A673 (cell line): ENCODE measurements at regions not wholly inside any gene's neighbourhood (a gene's known extent, or its start where the extent isn't known, plus 50 kb on each side); places are given as distances from the start of the nearest gene placed in this dataset.

Source experiments
- BruUV-seq: library from RNA; stranded (reverse); fragments of 400-500 nt; replicated peaks from 2 replicates; lab custom pipeline; 2021; lab: Mats Ljungman, UMichigan
- CTCF ChIA-PET: fragments of 300-600 bp; sonication (Branson Sonifier 250); formaldehyde crosslinking; loops from one replicate; lab custom pipeline; 2022; ENCODE audit warnings: antibody characterized with exemption; lab: Charles Lee
- POLR2A ChIA-PET: fragments of 300-600 bp; sonication (Branson Sonifier 250); formaldehyde crosslinking; loops from one replicate; lab custom pipeline; 2022; ENCODE audit warnings: antibody characterized with exemption; ENCODE audit not compliant: low non-redundant PET; lab: Charles Lee
- DNase-seq: peaks from one replicate; pipeline ENCODE4 v3.0.0-alpha.2; 2015; ENCODE audit warnings: low spot score
- H3K27ac ChIP-seq: fragments of 200-600 bp; sonication (generic); 2 replicates; pipeline ENCODE4 v1.5.1; 2016; ENCODE audit warnings: mixed run types, low read depth, mild to moderate bottlenecking, mixed read lengths, antibody characterized with exemption, low read length; ENCODE audit not compliant: poor library complexity, severe bottlenecking
- H3K27me3 ChIP-seq: fragments of 200-600 bp; sonication (generic); replicated peaks from 2 replicates; pipeline ENCODE4 v1.6.1; 2017; ENCODE audit warnings: mixed run types, low read depth, mild to moderate bottlenecking, mixed read lengths, antibody characterized with exemption, low read length; ENCODE audit not compliant: insufficient read depth, poor library complexity
- H3K36me3 ChIP-seq: fragments of 200-600 bp; sonication (generic); 2 replicates; pipeline ENCODE4 v1.6.1; 2016; ENCODE audit warnings: mixed run types, mild to moderate bottlenecking, mixed read lengths, antibody characterized with exemption, low read length; ENCODE audit not compliant: insufficient read depth, poor library complexity, severe bottlenecking
- H3K4me1 ChIP-seq: fragments of 200-600 bp; sonication (generic); 2 replicates; pipeline ENCODE4 v1.6.1; 2017; ENCODE audit warnings: mixed run types, mild to moderate bottlenecking, mixed read lengths, antibody characterized with exemption, low read length; ENCODE audit not compliant: insufficient read depth, poor library complexity, severe bottlenecking
- H3K4me3 ChIP-seq: fragments of 200-600 bp; sonication (generic); 2 replicates; pipeline ENCODE4 v1.5.1; 2016; ENCODE audit warnings: low read depth, mixed run types, mild to moderate bottlenecking, mixed read lengths, low read length; ENCODE audit not compliant: poor library complexity, severe bottlenecking
- H3K9me3 ChIP-seq: fragments of 200-600 bp; sonication (generic); 2 replicates; pipeline ENCODE4 v1.6.1; 2016; ENCODE audit warnings: mixed run types, low read depth, mild to moderate bottlenecking, mixed read lengths, antibody characterized with exemption, low read length; ENCODE audit not compliant: poor library complexity, severe bottlenecking
- CTCF ChIP-seq: fragments of 300-800, 200-600 bp; sonication (generic); conservative IDR thresholded peaks from 2 replicates; pipeline ENCODE4 v1.5.1; 2017; ENCODE audit warnings: low read depth, mild to moderate bottlenecking, antibody characterized with exemption, low read length, moderate library complexity, mixed read lengths
- EZH2 ChIP-seq: fragments of 200-600 bp; sonication (generic); IDR thresholded peaks from 2 replicates; pipeline ENCODE4 v1.6.1; 2017; ENCODE audit warnings: borderline replicate concordance, low read depth, mild to moderate bottlenecking, mixed read lengths, antibody characterized with exemption, low read length; ENCODE audit not compliant: poor library complexity, severe bottlenecking
- intact Hi-C: fragments of 100-400 bp; cut with micrococcal nuclease; formaldehyde crosslinking; loops from one replicate; pipeline ENCODE4 v1.10.0; 2022; ENCODE audit not compliant: unreplicated experiment

- ChIA-PET CTCF (no interaction called here), POLR2A (no interaction called here)
- BruUV-seq: no TSS peak
- Histone ChIP-seq H3K36me3 (no peaks in the 10 kb centered on the region), H3K27me3 (no peaks in the 10 kb centered on the region), H3K4me3 (no peak overlapping the region), H3K27ac (no peak overlapping the region), H3K4me1 (no peaks in the 10 kb centered on the region), H3K9me3 (no peaks in the 10 kb centered on the region)
- intact Hi-C loops: no loop called here
- no peak for DNase-seq
- TF ChIP-seq EZH2: no peak
- no peak for TF ChIP-seq CTCF
These were observed 480.0 kb downstream of the ZNF536 start for GRCh38 chr19:30852168-30852567.

- no peak overlapping the region for H3K4me3 ChIP-seq
These were observed 479.5 kb downstream of the ZNF536 start for GRCh38 chr19:30851646-30852045.

DNA sequence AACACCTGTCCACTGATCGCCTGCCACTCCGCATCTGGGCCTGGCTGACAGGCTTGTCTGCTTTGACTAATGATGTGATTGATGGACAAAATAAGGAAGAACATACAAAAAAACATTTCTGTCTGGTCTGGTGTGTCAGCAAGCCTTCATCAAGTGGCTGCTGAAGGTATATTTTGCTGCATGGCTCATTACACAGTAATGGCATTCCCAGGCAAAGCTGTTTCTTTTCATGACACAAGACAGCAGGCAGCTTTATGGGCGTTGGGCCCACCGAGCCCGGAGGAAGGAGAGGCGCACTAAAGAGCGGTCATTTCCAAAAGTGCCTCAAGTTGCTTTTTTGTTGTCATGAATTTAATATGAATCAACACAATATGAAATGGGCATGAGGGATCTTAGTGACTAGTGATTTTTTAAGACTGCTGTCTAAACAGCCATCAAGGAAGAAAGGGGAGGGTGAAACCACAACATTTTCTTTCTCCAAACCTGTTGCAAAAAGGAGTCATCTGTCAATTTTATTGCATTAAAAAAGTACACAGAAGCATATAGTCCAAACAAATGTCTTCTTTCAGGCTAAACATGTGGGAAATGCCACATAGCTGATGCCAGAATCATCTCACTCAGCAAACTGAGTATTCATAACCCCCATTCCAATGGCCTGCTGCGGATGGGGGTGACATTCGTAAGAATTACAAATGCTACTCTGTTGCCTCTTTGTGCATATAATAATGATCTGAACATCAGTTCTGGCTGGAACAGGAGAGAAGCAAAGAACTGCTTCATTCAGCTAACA is 476.6 kb downstream of the ZNF536 start:
- intact Hi-C loops: no loop called here
- ChIA-PET CTCF (no interaction called here), POLR2A (no interaction called here)
- Histone ChIP-seq H3K36me3 (no peaks in the 10 kb centered on the region), H3K4me1 (no peaks in the 10 kb centered on the region), H3K27me3 (no peaks in the 10 kb centered on the region), H3K9me3 (no peaks in the 10 kb centered on the region), H3K4me3 (no peak overlapping the region), H3K27ac (no peak overlapping the region)
- BruUV-seq: no TSS peak
- DNase-seq: no peak
- no peak for TF ChIP-seq CTCF
- TF ChIP-seq EZH2: no peak

More at GRCh38 chr19:30851646-30852045, 479.5 kb downstream of the ZNF536 start:
- BruUV-seq: no TSS peak
- CTCF ChIA-PET: no interaction called here
- no peak for DNase-seq
- intact Hi-C loops: no loop called here
- H3K27ac ChIP-seq: no peak overlapping the region
- H3K4me1 ChIP-seq: no peaks in the 10 kb centered on the region
- no peaks in the 10 kb centered on the region for H3K36me3 ChIP-seq
- no peaks in the 10 kb centered on the region for H3K9me3 ChIP-seq
- TF ChIP-seq CTCF (no peak), EZH2 (no peak)
- POLR2A ChIA-PET: no interaction called here
- H3K27me3 ChIP-seq: no peaks in the 10 kb centered on the region
